Mesothelial cell of epicardium (in vitro differentiated cells): ENCODE measurements at regions not wholly inside any gene's neighbourhood (a gene's known extent, or its start where the extent isn't known, plus 50 kb on each side); places are given as distances from the start of the nearest gene placed in this dataset.

Experiments used
- DNase-seq, 2 experiments: peaks; one replicate each; pipeline ENCODE4 v3.0.0; 2021; ENCODE audit warnings: low spot score in 2 of 2; ENCODE audit not compliant: unreplicated experiment in 2 of 2
- H3K27ac Mint-ChIP-seq: 2 replicates; pipeline ENCODE4 v1.8.0; 2021; ENCODE audit warnings: mixed read lengths
- H3K27me3 Mint-ChIP-seq: 2 replicates; pipeline ENCODE4 v1.8.0; 2021; ENCODE audit warnings: low read depth, mixed read lengths
- H3K36me3 Mint-ChIP-seq: 2 replicates; pipeline ENCODE4 v1.8.0; 2021; ENCODE audit warnings: mixed read lengths
- H3K4me1 Mint-ChIP-seq: 2 replicates; pipeline ENCODE4 v1.8.0; 2021; ENCODE audit warnings: mixed read lengths
- H3K4me3 Mint-ChIP-seq: 2 replicates; pipeline ENCODE4 v1.8.0; 2021; ENCODE audit warnings: mild to moderate bottlenecking, moderate library complexity, mixed read lengths
- H3K9me3 Mint-ChIP-seq: 2 replicates; pipeline ENCODE4 v1.8.0; 2021; ENCODE audit warnings: mixed read lengths
- CTCF ChIP-seq: fragments of 200-600 bp; sonication (generic); IDR thresholded peaks from one replicate; pipeline ENCODE4 v1.5.0; 2021; ENCODE audit warnings: antibody characterized with exemption; ENCODE audit not compliant: unreplicated experiment

GRCh38 chr13:34883396-34883795, 58.7 kb upstream of the NBEA start:
- Mint-ChIP-seq H3K4me3 (no peak overlapping the region), H3K9me3 (no peaks in the 10 kb centered on the region), H3K27me3 (no peaks in the 10 kb centered on the region), H3K4me1 (peaks cover 2% of the 10 kb centered on the region), H3K36me3 (no peaks in the 10 kb centered on the region), H3K27ac (no peak overlapping the region)
- TF ChIP-seq CTCF: no peak
- DNase-seq: no peak

GRCh38 chr13:34884366-34884765, 57.7 kb upstream of the NBEA start:
- no peak for DNase-seq
- Mint-ChIP-seq H3K4me3 (no peak overlapping the region), H3K36me3 (no peaks in the 10 kb centered on the region), H3K27ac (no peak overlapping the region), H3K27me3 (no peaks in the 10 kb centered on the region), H3K9me3 (no peaks in the 10 kb centered on the region), H3K4me1 (peaks cover 2% of the 10 kb centered on the region)
- TF ChIP-seq CTCF: no peak

GRCh38 chr13:34886121-34886875, 55.8 kb upstream of the NBEA start:
- TF ChIP-seq CTCF: no peak
- Mint-ChIP-seq H3K4me1 (peaks cover 2% of the 10 kb centered on the region), H3K27me3 (no peaks in the 10 kb centered on the region)

GRCh38 chr13:34886987-34887386, 55.1 kb upstream of the NBEA start:
- Mint-ChIP-seq H3K27me3 (no peaks in the 10 kb centered on the region), H3K27ac (peak overlapping the region; percentile 37), H3K4me1 (peaks cover 2% of the 10 kb centered on the region), H3K36me3 (no peaks in the 10 kb centered on the region), H3K9me3 (no peaks in the 10 kb centered on the region), H3K4me3 (no peak overlapping the region)
- no peak for DNase-seq
- no peak for TF ChIP-seq CTCF

More at GRCh38 chr13:34886121-34886875, 55.8 kb upstream of the NBEA start:
- no peak for DNase-seq
- Mint-ChIP-seq H3K27ac (peak overlapping the region; percentile 37), H3K4me3 (no peak overlapping the region), H3K36me3 (no peaks in the 10 kb centered on the region), H3K9me3 (no peaks in the 10 kb centered on the region)
